Kidney (tissue), 13 donors: ENCODE measurements at regions not wholly inside any gene's neighbourhood (a gene's known extent, or its start where the extent isn't known, plus 50 kb on each side); places are given as distances from the start of the nearest gene placed in this dataset.

ENCODE experiments used
- DNase-seq, 5 donors: peaks; one replicate each; pipeline ENCODE4 v3.0.0-alpha.2; 2013 to 2020
- FAIRE-seq: peaks from 2 replicates; lab custom pipeline; 2012; peaks lifted over from hg19 to GRCh38; lab: Jason Lieb, UNC
- H3K27ac ChIP-seq, 2 donors: one replicate each; pipeline ENCODE4 v1.7.0; 2013; ENCODE audit warnings: low read depth in 2 of 2, low read length in 2 of 2, inconsistent platforms in 1 of 2
- H3K27me3 ChIP-seq: one replicate; pipeline ENCODE4 v1.7.1; 2013; ENCODE audit warnings: low read length, inconsistent platforms; ENCODE audit not compliant: control insufficient read depth, insufficient read depth
- H3K36me3 ChIP-seq, 3 donors: one replicate each; pipeline versions ENCODE4 v1.7.0 to v1.7.1; 2013; ENCODE audit warnings: low read length in 3 of 3, control low read depth in 1 of 3, inconsistent platforms in 1 of 3; ENCODE audit not compliant: insufficient read depth in 3 of 3, control insufficient read depth in 2 of 3
- H3K4me1 ChIP-seq, 3 donors: one replicate each; pipeline versions ENCODE4 v1.7.0 to v1.7.1; 2013; ENCODE audit warnings: low read length in 3 of 3, inconsistent platforms in 1 of 3, low read depth in 1 of 3; ENCODE audit not compliant: control insufficient read depth in 2 of 3, insufficient read depth in 2 of 3
- H3K4me3 ChIP-seq, 3 donors: one replicate each; pipeline versions ENCODE4 v1.7.0 to v1.8.1; 2013; ENCODE audit warnings: low read length in 3 of 3, control low read depth in 1 of 3, inconsistent platforms in 1 of 3
- H3K9ac ChIP-seq, 3 donors: one replicate each; pipeline versions ENCODE4 v1.7.0 to v1.7.1; 2013; ENCODE audit warnings: low read length in 3 of 3, control low read depth in 1 of 3, inconsistent platforms in 1 of 3
- H3K9me3 ChIP-seq, 3 donors: one replicate each; pipeline versions ENCODE4 v1.7.0 to v1.7.1; 2013; ENCODE audit warnings: low read length in 3 of 3, control low read depth in 1 of 3, inconsistent platforms in 1 of 3; ENCODE audit not compliant: control insufficient read depth in 2 of 3, insufficient read depth in 1 of 3
- CTCF ChIP-seq: IDR thresholded peaks from 3 replicates; pipeline ENCODE4 v1.5.1; 2012; ENCODE audit warnings: mild to moderate bottlenecking, moderate library complexity, borderline replicate concordance; ENCODE audit not compliant: insufficient read depth; ENCODE audit errors: extremely low read depth
- intact Hi-C: fragments of 100-400 bp; cut with DNase I; formaldehyde crosslinking; loops from one replicate; pipeline ENCODE4 v1.11.1; 2022
- donor health status: control.
- donor health status: control.
- donor health status: control.
- donor health status: control.
- donor health status: control.
- donor health status: DM: yes; HTN: yes; CAD: no.
- donor health status: Normal renal cell carcinoma (clear cell type).

- Histone ChIP-seq H3K4me3 (no peak overlapping the region), H3K9me3 (no peaks in the 10 kb centered on the region), H3K27ac (no peak overlapping the region), H3K4me1 (no peaks in the 10 kb centered on the region), H3K36me3 (no peaks in the 10 kb centered on the region), H3K27me3 (no peaks in the 10 kb centered on the region), H3K9ac (no peak overlapping the region)
- intact Hi-C loops = no loop called here
- FAIRE-seq (no peak), DNase-seq (no peak)
- no peak for TF ChIP-seq CTCF
Observed at GRCh38 chr10:3976171-3976570, 191.2 kb upstream of the KLF6 start.

- TF ChIP-seq CTCF = no peak
- no peaks in the 10 kb centered on the region for H3K9me3 ChIP-seq
- FAIRE-seq = no peak
Observed at GRCh38 chr10:3975016-3975415, 190.0 kb upstream of the KLF6 start.

GRCh38 chr10:3972460-3973301 is 187.7 kb upstream of the KLF6 start:
- no peaks in the 10 kb centered on the region for H3K36me3 ChIP-seq
- H3K4me3 ChIP-seq = no peak overlapping the region
- H3K27me3 ChIP-seq = no peaks in the 10 kb centered on the region
- H3K9ac ChIP-seq = no peak overlapping the region
- no peak overlapping the region for H3K27ac ChIP-seq
- no peak for FAIRE-seq
- no peak for DNase-seq
- H3K4me1 ChIP-seq = no peaks in the 10 kb centered on the region
- intact Hi-C loops = no loop called here
- no peak for TF ChIP-seq CTCF
- no peaks in the 10 kb centered on the region for H3K9me3 ChIP-seq

More at GRCh38 chr10:3975016-3975415, 190.0 kb upstream of the KLF6 start:
- Histone ChIP-seq H3K4me1 (no peaks in the 10 kb centered on the region), H3K27ac (no peak overlapping the region), H3K9ac (no peak overlapping the region), H3K4me3 (no peak overlapping the region), H3K36me3 (no peaks in the 10 kb centered on the region), H3K27me3 (no peaks in the 10 kb centered on the region)
- intact Hi-C loops = no loop called here
- DNase-seq = no peak
